SK-N-SH treated with all-trans-retinoic acid at 6 μM for 48 hours (cell line): ENCODE measurements at regions not wholly inside any gene's neighbourhood (a gene's known extent, or its start where the extent isn't known, plus 50 kb on each side); places are given as distances from the start of the nearest gene placed in this dataset.

Experiments used
- ATAC-seq: fragments of 200-7000 bp; cut with Tn5 transposase; 3 replicates; pipeline ENCODE4 v1.9.1; 2020; ENCODE audit warnings: mild to moderate bottlenecking, moderate library complexity
- CSRNP3 ChIP-seq: fragments of 250-450 bp; sonication (Bioruptor Pico); IDR thresholded peaks from 2 replicates; pipeline ENCODE4 v1.5.1; 2021; ENCODE audit warnings: mild to moderate bottlenecking, moderate library complexity
- GLIS3 ChIP-seq: fragments of 250-450 bp; sonication (Bioruptor Pico); IDR thresholded peaks from 2 replicates; pipeline ENCODE4 v1.5.0; 2020; ENCODE audit warnings: mild to moderate bottlenecking, moderate library complexity
- ISL1 ChIP-seq: fragments of 250-450 bp; sonication (Bioruptor Pico); IDR thresholded peaks from 2 replicates; pipeline ENCODE4 v2.1.2; 2022; ENCODE audit warnings: mild to moderate bottlenecking, moderate library complexity
- OSR1 ChIP-seq: fragments of 250-450 bp; sonication (Bioruptor Pico); IDR thresholded peaks from 2 replicates; pipeline ENCODE4 v1.8.0; 2022; ENCODE audit warnings: moderate library complexity, mild to moderate bottlenecking, inconsistent platforms
- PATZ1 ChIP-seq: fragments of 250-450 bp; sonication (Bioruptor Pico); IDR thresholded peaks from 2 replicates; pipeline ENCODE4 v1.8.0; 2020; ENCODE audit warnings: mild to moderate bottlenecking, moderate library complexity, borderline replicate concordance
- POU6F1 ChIP-seq: fragments of 250-450 bp; sonication (Bioruptor Pico); IDR thresholded peaks from 2 replicates; pipeline ENCODE4 v1.8.0; 2021; ENCODE audit warnings: low read depth, mild to moderate bottlenecking, moderate library complexity, borderline replicate concordance
- PPARA ChIP-seq: fragments of 250-450 bp; sonication (Bioruptor Pico); IDR thresholded peaks from 2 replicates; pipeline ENCODE4 v1.5.0; 2020; ENCODE audit warnings: mild to moderate bottlenecking, borderline replicate concordance
- RARB ChIP-seq: fragments of 250-450 bp; sonication (Bioruptor Pico); IDR thresholded peaks from 2 replicates; pipeline ENCODE4 v1.8.0; 2021; ENCODE audit warnings: mild to moderate bottlenecking, moderate library complexity
- TCF4 ChIP-seq: fragments of 250-450 bp; sonication (Bioruptor Pico); IDR thresholded peaks from 2 replicates; pipeline ENCODE4 v1.8.0; 2021; ENCODE audit warnings: mild to moderate bottlenecking, moderate library complexity, borderline replicate concordance
- TOX ChIP-seq: fragments of 250-450 bp; sonication (Bioruptor Pico); IDR thresholded peaks from 2 replicates; pipeline ENCODE4 v1.8.0; 2021; ENCODE audit warnings: mild to moderate bottlenecking, moderate library complexity, borderline replicate concordance
- TSHZ2 ChIP-seq: fragments of 250-450 bp; sonication (Bioruptor Pico); IDR thresholded peaks from 2 replicates; pipeline ENCODE4 v1.5.0; 2020; ENCODE audit warnings: mild to moderate bottlenecking, moderate library complexity
- ZC3H10 ChIP-seq: fragments of 250-450 bp; sonication (Bioruptor Pico); IDR thresholded peaks from 2 replicates; pipeline ENCODE4 v1.5.1; 2021; ENCODE audit warnings: mild to moderate bottlenecking, moderate library complexity
- ZFP3 ChIP-seq: fragments of 250-450 bp; sonication (Bioruptor Pico); IDR thresholded peaks from 2 replicates; pipeline ENCODE4 v1.5.0; 2020; ENCODE audit warnings: mild to moderate bottlenecking, moderate library complexity
- ZFP30 ChIP-seq: fragments of 450-650 bp; formaldehyde crosslinking; IDR thresholded peaks from 2 replicates; pipeline ENCODE4 v1.5.0; 2022; ENCODE audit warnings: mild to moderate bottlenecking, moderate library complexity
- ZNF565 ChIP-seq: fragments of 450-650 bp; formaldehyde crosslinking; conservative IDR thresholded peaks from 2 replicates; pipeline ENCODE4 v1.5.0; 2020; ENCODE audit warnings: low read depth, mild to moderate bottlenecking, moderate library complexity
- ZNF8 ChIP-seq: fragments of 450-650 bp; formaldehyde crosslinking; IDR thresholded peaks from 2 replicates; pipeline ENCODE4 v1.5.0; 2020; ENCODE audit warnings: mild to moderate bottlenecking, moderate library complexity

- TF ChIP-seq ZNF8 (CRISPR knock-in tag) (no peak), RARB (no peak), TOX (no peak), POU6F1 (CRISPR knock-in tag) (no peak), PPARA (CRISPR knock-in tag) (no peak)
Observed at GRCh38 chr18:25465152-25465732, 113.3 kb upstream of the ZNF521 start (continued).

- TF ChIP-seq CSRNP3: no peak
- TF ChIP-seq TOX: peak; percentile 25; the same call in 1 of the 2 replicates
Observed at GRCh38 chr18:25464227-25464626, 112.3 kb upstream of the ZNF521 start.

GRCh38 chr18:25463726-25464125 lies 111.8 kb upstream of the ZNF521 start:
- no peak for ATAC-seq
- no peak for TF ChIP-seq PATZ1
- TF ChIP-seq GLIS3 (CRISPR knock-in tag): no peak
- no peak for TF ChIP-seq ZFP30 (CRISPR knock-in tag)
- no peak for TF ChIP-seq CSRNP3
- no peak for TF ChIP-seq TSHZ2
- no peak for TF ChIP-seq OSR1 (CRISPR knock-in tag)
- no peak for TF ChIP-seq ZC3H10 (CRISPR knock-in tag)
- no peak for TF ChIP-seq TOX
- no peak for TF ChIP-seq ZFP3 (CRISPR knock-in tag)
- TF ChIP-seq POU6F1 (CRISPR knock-in tag): no peak

More at GRCh38 chr18:25464227-25464626, 112.3 kb upstream of the ZNF521 start:
- peak; percentile 84 for ATAC-seq

GRCh38 chr18:25459814-25460213 lies 107.8 kb upstream of the ZNF521 start:
- no peak for ATAC-seq
- TF ChIP-seq TOX (no peak), ZC3H10 (CRISPR knock-in tag) (no peak), CSRNP3 (no peak), GLIS3 (CRISPR knock-in tag) (no peak), OSR1 (CRISPR knock-in tag) (no peak), POU6F1 (CRISPR knock-in tag) (no peak), TCF4 (CRISPR knock-in tag) (no peak), ISL1 (CRISPR knock-in tag) (no peak), RARB (no peak), ZNF565 (CRISPR knock-in tag) (no peak)
